Smooth muscle cell (in vitro differentiated cells): ENCODE measurements at regions not wholly inside any gene's neighbourhood (a gene's known extent, or its start where the extent isn't known, plus 50 kb on each side); places are given as distances from the start of the nearest gene placed in this dataset.

ENCODE experiments used
- DNase-seq: peaks from one replicate; lab custom pipeline; 2025; ENCODE audit not compliant: unreplicated experiment; lab: John Stamatoyannopoulos, UW
- H2AFZ ChIP-seq: fragments of 200-600 bp; sonication (generic); 2 replicates; pipeline ENCODE4 v1.6.0; 2016; ENCODE audit warnings: antibody characterized with exemption, low read depth, mild to moderate bottlenecking
- H3F3A ChIP-seq: fragments of 200-600 bp; sonication (generic); 2 replicates; pipeline ENCODE4 v1.6.0; 2017; ENCODE audit warnings: antibody characterized with exemption, low read depth
- H3K27ac ChIP-seq: fragments of 200-600 bp; sonication (generic); 2 replicates; pipeline ENCODE4 v1.5.1; 2016; ENCODE audit warnings: low read depth, mild to moderate bottlenecking
- H3K27me3 ChIP-seq: fragments of 200-600 bp; sonication (generic); 2 replicates; pipeline ENCODE4 v1.6.1; 2016; ENCODE audit warnings: low read depth, mild to moderate bottlenecking
- H3K36me3 ChIP-seq: fragments of 200-600 bp; sonication (generic); 2 replicates; pipeline ENCODE4 v1.5.1; 2016; ENCODE audit warnings: low read depth
- H3K4me1 ChIP-seq: fragments of 200-600 bp; sonication (generic); 2 replicates; pipeline ENCODE4 v1.5.1; 2016; ENCODE audit warnings: low read depth
- H3K4me2 ChIP-seq: fragments of 200-600 bp; sonication (generic); 2 replicates; pipeline ENCODE4 v1.6.0; 2016; ENCODE audit warnings: mild to moderate bottlenecking
- H3K4me3 ChIP-seq: fragments of 200-600 bp; sonication (generic); 2 replicates; pipeline ENCODE4 v1.5.1; 2016; ENCODE audit warnings: mild to moderate bottlenecking
- H3K79me2 ChIP-seq: fragments of 200-600 bp; sonication (generic); 2 replicates; pipeline ENCODE4 v1.6.0; 2016; ENCODE audit warnings: low read depth, mild to moderate bottlenecking
- H3K9ac ChIP-seq: fragments of 200-600 bp; sonication (generic); 2 replicates; pipeline ENCODE4 v1.6.0; 2016; ENCODE audit warnings: low read depth
- H3K9me3 ChIP-seq: fragments of 200-600 bp; sonication (generic); replicated peaks from 2 replicates; pipeline ENCODE4 v1.5.1; 2016; ENCODE audit warnings: low read depth
- H4K20me1 ChIP-seq: fragments of 200-600 bp; sonication (generic); 2 replicates; pipeline ENCODE4 v1.6.0; 2016; ENCODE audit warnings: low read depth
- WGBS: methylation state at CpG from one replicate; pipeline ENCODE4 v1.1.7; 2016; ENCODE audit warnings: low lambda C conversion rate; 5-methylcytosine and 5-hydroxymethylcytosine counted together
- TF ChIP-seq, protein P1 (sequence below): fragments of 200-600 bp; sonication (generic); IDR thresholded peaks from 2 replicates; pipeline ENCODE4 v1.5.1; 2017; ENCODE audit warnings: borderline replicate concordance, mild to moderate bottlenecking, antibody characterized with exemption; ENCODE audit not compliant: insufficient read depth, poor library complexity, severe bottlenecking

DNA sequence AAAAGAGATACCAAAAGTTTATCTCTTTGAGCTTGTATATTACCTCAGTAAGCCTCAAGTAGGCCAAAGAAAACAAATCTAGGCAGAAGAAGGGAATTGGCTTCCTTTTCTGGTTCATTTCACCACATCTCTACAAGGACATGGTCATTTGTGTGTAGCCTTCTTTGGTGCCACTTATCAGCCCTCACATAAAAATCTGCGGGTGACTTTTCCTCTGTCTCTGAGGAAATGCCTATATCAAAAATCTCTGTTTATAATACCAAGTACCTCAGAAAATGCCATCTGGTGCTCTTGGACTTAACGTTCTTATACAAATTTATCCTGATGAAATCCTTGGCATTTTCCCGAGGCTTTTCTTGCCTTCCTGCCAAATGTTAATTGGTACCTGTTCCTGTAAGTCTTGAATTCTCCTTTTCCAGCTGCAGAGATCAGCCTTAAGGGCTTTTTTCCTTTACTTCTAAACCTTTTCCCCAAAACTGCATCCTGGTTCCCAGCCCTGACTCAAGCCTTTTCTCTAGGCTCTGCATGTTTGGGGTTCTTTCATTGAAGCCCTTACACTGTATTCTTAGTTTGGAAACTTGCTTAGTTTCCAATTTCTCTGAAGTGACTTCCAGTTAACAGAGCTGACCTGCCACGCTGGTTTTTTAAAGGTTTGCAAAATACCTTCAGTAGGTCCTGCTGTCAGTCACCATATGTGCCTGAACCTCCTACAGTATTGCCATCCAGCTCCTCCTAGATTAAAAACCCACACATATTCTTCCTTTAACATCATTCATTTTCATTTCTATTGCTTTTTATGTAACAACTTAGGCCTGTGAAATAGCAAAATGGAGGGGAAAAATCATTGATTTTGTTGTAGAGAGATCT is 191.2 kb upstream of the PREP start:
- H3K36me3 ChIP-seq = no peaks in the 10 kb centered on the region
- peaks cover 33% of the 10 kb centered on the region for H3K4me1 ChIP-seq
- peaks cover 40% of the 10 kb centered on the region for H3F3A ChIP-seq
- no peaks in the 10 kb centered on the region for H3K79me2 ChIP-seq
- H3K4me3 ChIP-seq = no peak overlapping the region
- no peak for DNase-seq
- H3K27ac ChIP-seq = peak overlapping the region; percentile 94
- WGBS = 21% methylated on average over 4 of the region's 4 CpGs
- H2AFZ ChIP-seq = peak overlapping the region; percentile 23
- H3K27me3 ChIP-seq = no peaks in the 10 kb centered on the region
- H3K9ac ChIP-seq = peak overlapping the region; percentile 55
- peak overlapping the region; percentile 73 for H3K4me2 ChIP-seq
- H4K20me1 ChIP-seq = no peaks in the 10 kb centered on the region
- TF ChIP-seq, protein P1, sequence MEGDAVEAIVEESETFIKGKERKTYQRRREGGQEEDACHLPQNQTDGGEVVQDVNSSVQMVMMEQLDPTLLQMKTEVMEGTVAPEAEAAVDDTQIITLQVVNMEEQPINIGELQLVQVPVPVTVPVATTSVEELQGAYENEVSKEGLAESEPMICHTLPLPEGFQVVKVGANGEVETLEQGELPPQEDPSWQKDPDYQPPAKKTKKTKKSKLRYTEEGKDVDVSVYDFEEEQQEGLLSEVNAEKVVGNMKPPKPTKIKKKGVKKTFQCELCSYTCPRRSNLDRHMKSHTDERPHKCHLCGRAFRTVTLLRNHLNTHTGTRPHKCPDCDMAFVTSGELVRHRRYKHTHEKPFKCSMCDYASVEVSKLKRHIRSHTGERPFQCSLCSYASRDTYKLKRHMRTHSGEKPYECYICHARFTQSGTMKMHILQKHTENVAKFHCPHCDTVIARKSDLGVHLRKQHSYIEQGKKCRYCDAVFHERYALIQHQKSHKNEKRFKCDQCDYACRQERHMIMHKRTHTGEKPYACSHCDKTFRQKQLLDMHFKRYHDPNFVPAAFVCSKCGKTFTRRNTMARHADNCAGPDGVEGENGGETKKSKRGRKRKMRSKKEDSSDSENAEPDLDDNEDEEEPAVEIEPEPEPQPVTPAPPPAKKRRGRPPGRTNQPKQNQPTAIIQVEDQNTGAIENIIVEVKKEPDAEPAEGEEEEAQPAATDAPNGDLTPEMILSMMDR = no peak
- no peaks in the 10 kb centered on the region for H3K9me3 ChIP-seq

DNA sequence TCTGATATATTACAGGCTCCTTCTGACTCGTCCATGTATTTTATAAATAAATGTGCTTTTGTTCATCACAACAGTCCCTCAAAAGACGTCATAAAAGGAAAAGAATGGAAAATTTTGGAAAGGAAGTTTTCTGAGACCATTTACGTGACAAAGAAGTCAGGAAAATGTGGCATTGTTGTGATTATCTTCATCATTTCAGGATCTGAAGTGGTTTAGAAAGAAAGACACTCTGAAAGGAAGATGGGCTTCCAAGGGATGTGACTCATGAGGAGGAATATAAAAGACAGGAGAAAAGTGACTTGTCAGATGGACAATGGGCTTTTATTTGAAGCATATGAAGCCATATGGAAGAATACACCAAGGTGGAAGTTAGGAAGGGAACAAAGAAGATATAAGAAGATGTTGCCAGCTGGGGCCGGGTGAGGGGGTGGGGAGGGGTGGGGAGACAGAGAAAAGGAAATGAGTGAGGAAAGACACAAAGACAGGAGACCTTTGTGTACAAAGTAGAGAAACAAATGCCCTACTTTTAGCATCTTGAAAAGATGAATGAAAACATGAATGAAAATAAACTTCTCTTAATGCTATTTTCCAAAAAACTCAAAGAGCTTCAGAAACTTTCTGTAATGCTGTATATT is 190.3 kb upstream of the PREP start:
- 29% methylated on average over 4 of the region's 4 CpGs for WGBS
- no peaks in the 10 kb centered on the region for H3K9me3 ChIP-seq
- peak overlapping the region; percentile 73 for H3K4me2 ChIP-seq
- TF ChIP-seq, protein P1 = no peak
- no peaks in the 10 kb centered on the region for H3K79me2 ChIP-seq
- H3K27ac ChIP-seq = peak overlapping the region; percentile 94
- peak overlapping the region; percentile 23 for H2AFZ ChIP-seq
- H3K9ac ChIP-seq = peak overlapping the region; percentile 55
- no peaks in the 10 kb centered on the region for H3K27me3 ChIP-seq
- H4K20me1 ChIP-seq = no peaks in the 10 kb centered on the region
- H3F3A ChIP-seq = peaks cover 34% of the 10 kb centered on the region
- H3K36me3 ChIP-seq = no peaks in the 10 kb centered on the region
- H3K4me1 ChIP-seq = peaks cover 33% of the 10 kb centered on the region
- H3K4me3 ChIP-seq = no peak overlapping the region
- DNase-seq = no peak

DNA sequence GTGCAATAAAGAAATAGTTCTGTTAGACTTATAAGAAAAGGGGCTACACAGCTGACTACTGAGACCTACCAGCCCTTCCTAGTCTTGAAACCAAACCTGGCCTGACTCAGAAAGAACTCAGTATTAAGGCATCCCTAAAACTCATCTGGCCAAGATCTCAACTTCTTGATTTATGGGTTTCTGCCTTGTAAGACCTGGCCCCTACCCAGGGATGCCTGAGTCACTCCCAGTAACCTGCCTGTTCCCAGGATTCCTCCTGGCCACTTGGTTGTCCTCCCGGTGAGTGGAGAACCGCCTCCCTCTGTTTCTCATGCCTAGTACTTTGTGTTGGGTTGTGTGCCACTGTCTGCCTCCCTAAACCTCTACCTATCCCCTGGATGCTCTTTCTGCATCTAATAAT is 189.4 kb upstream of the PREP start:
- peak overlapping the region; percentile 55 for H3K9ac ChIP-seq
- H3K4me1 ChIP-seq = peaks cover 37% of the 10 kb centered on the region
- TF ChIP-seq, protein P1 = no peak
- H3F3A ChIP-seq = peaks cover 34% of the 10 kb centered on the region
- peak overlapping the region; percentile 73 for H3K4me2 ChIP-seq
- H3K27ac ChIP-seq = peak overlapping the region; percentile 94
- no peaks in the 10 kb centered on the region for H3K79me2 ChIP-seq
- no peaks in the 10 kb centered on the region for H3K9me3 ChIP-seq
- H3K27me3 ChIP-seq = no peaks in the 10 kb centered on the region
- no peak for DNase-seq
- no peaks in the 10 kb centered on the region for H3K36me3 ChIP-seq
- no peaks in the 10 kb centered on the region for H4K20me1 ChIP-seq
- WGBS = 67% methylated on average over 2 of the region's 2 CpGs
- H3K4me3 ChIP-seq = no peak overlapping the region
- H2AFZ ChIP-seq = no peak overlapping the region
